Left ventricle myocardium inferior (tissue), 1 donor: ENCODE measurements at regions not wholly inside any gene's neighbourhood (a gene's known extent, or its start where the extent isn't known, plus 50 kb on each side); places are given as distances from the start of the nearest gene placed in this dataset.

ENCODE experiments used
- DNase-seq: peaks from one replicate; pipeline ENCODE4 v3.0.0-alpha.2; 2020
- H3K27ac ChIP-seq: fragments of 200-600 bp; replicated peaks from 2 replicates; pipeline ENCODE4 v1.8.0; 2021
- H3K27me3 ChIP-seq: fragments of 200-600 bp; 2 replicates; pipeline ENCODE4 v1.8.0; 2021; ENCODE audit warnings: low read depth
- H3K36me3 ChIP-seq: fragments of 200-600 bp; 2 replicates; pipeline ENCODE4 v1.8.0; 2021
- H3K4me1 ChIP-seq: fragments of 200-600 bp; 2 replicates; pipeline ENCODE4 v1.8.0; 2021
- H3K4me3 ChIP-seq: fragments of 200-600 bp; 2 replicates; pipeline ENCODE4 v1.8.0; 2021; ENCODE audit warnings: mild to moderate bottlenecking, moderate library complexity
- H3K9me3 ChIP-seq: fragments of 200-600 bp; replicated peaks from 2 replicates; pipeline ENCODE4 v1.8.0; 2021
- CTCF ChIP-seq: fragments of 200-600 bp; IDR thresholded peaks from 2 replicates; pipeline ENCODE4 v1.8.0; 2021; ENCODE audit warnings: antibody characterized with exemption, mild to moderate bottlenecking, borderline replicate concordance
- intact Hi-C: fragments of 100-400 bp; cut with micrococcal nuclease; formaldehyde crosslinking; loops from one replicate; pipeline ENCODE4 v1.11.0; 2022
- donor health status: DM: no; HTN: yes; CAD: no; lungs with severe emphysema.

- no peak for TF ChIP-seq CTCF
- no peaks in the 10 kb centered on the region for H3K27me3 ChIP-seq
- intact Hi-C loops = no loop called here
Measured at GRCh38 chr13:97746649-97747048, 206.8 kb upstream of the IPO5 start.

GRCh38 chr13:97749174-97749573 is 204.3 kb upstream of the IPO5 start:
- TF ChIP-seq CTCF = no peak
- DNase-seq = no peak
- Histone ChIP-seq H3K4me3 (no peak overlapping the region), H3K36me3 (no peaks in the 10 kb centered on the region), H3K27ac (no peak overlapping the region), H3K4me1 (peaks cover 7% of the 10 kb centered on the region), H3K27me3 (no peaks in the 10 kb centered on the region), H3K9me3 (peaks cover 13% of the 10 kb centered on the region)
- intact Hi-C loops = no loop called here

More at GRCh38 chr13:97746649-97747048, 206.8 kb upstream of the IPO5 start:
- no peak for DNase-seq
- Histone ChIP-seq H3K27ac (no peak overlapping the region), H3K4me3 (no peak overlapping the region), H3K9me3 (peaks cover 13% of the 10 kb centered on the region), H3K4me1 (peaks cover 11% of the 10 kb centered on the region), H3K36me3 (no peaks in the 10 kb centered on the region)

DNA sequence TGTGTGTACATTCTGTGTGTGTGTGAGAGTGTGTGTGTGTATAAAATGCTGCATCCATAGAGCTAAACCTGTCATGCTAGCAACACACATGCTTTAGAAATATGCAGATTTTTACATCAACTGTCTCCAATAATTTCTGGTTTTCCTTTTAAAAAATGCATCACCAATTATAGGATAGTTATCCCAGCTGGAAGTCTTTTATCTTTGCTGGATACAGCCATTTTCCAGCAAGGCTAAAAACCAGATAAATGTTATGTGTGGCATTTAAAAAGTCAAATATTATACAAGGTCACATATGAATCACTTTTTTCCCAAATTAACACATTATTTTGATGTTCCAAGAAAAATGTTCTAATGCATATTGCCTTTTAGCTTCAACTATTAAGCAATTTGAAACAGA is 202.0 kb upstream of the IPO5 start:
- H3K9me3 ChIP-seq = peaks cover 13% of the 10 kb centered on the region
- intact Hi-C loops = no loop called here
- peaks cover 6% of the 10 kb centered on the region for H3K27me3 ChIP-seq
- no peak for DNase-seq
- H3K36me3 ChIP-seq = no peaks in the 10 kb centered on the region
- H3K27ac ChIP-seq = no peak overlapping the region
- no peaks in the 10 kb centered on the region for H3K4me1 ChIP-seq
- H3K4me3 ChIP-seq = no peak overlapping the region
- TF ChIP-seq CTCF = no peak

- DNase-seq = no peak
- H3K36me3 ChIP-seq = no peaks in the 10 kb centered on the region
- no peak overlapping the region for H3K27ac ChIP-seq
- peaks cover 13% of the 10 kb centered on the region for H3K9me3 ChIP-seq
- H3K4me1 ChIP-seq = no peaks in the 10 kb centered on the region
- intact Hi-C loops = no loop called here
- H3K4me3 ChIP-seq = no peak overlapping the region
- H3K27me3 ChIP-seq = peaks cover 6% of the 10 kb centered on the region
- TF ChIP-seq CTCF = no peak
Measured at GRCh38 chr13:97752961-97753668, 200.4 kb upstream of the IPO5 start.

- H3K27me3 ChIP-seq = peaks cover 6% of the 10 kb centered on the region
- peaks cover 10% of the 10 kb centered on the region for H3K9me3 ChIP-seq
- no peaks in the 10 kb centered on the region for H3K4me1 ChIP-seq
- intact Hi-C loops = no loop called here
- H3K4me3 ChIP-seq = no peak overlapping the region
- TF ChIP-seq CTCF = no peak
- H3K27ac ChIP-seq = no peak overlapping the region
- H3K36me3 ChIP-seq = no peaks in the 10 kb centered on the region
- DNase-seq = no peak
Measured at GRCh38 chr13:97753942-97754670, 199.4 kb upstream of the IPO5 start.
